ENCODE measurements at regions not wholly inside any gene's neighbourhood (a gene's known extent, or its start where the extent isn't known, plus 50 kb on each side); places are given as distances from the start of the nearest gene placed in this dataset.
A peak's percentile ranks its signal among the peaks of the same experiment; 100 is the strongest.

- no peak overlapping the region for H3K4me3 Mint-ChIP-seq (ENCODE audit: unreplicated experiment)
These were observed 438.8 kb downstream of the PMP22 start for GRCh38 chr17:14826358-14826757.

GRCh38 chr17:14818469-14818868 lies 446.7 kb downstream of the PMP22 start:
- Mint-ChIP-seq H3K4me1 (ENCODE audit: unreplicated experiment) (no peaks in the 10 kb centered on the region), H3K36me3 (ENCODE audit: unreplicated experiment) (peaks cover under 1% of the 10 kb centered on the region), H3K27ac (ENCODE audit: unreplicated experiment) (no peak overlapping the region), H3K4me3 (ENCODE audit: unreplicated experiment) (no peak overlapping the region), H3K27me3 (ENCODE audit: unreplicated experiment) (no peaks in the 10 kb centered on the region), H3K9me3 (ENCODE audit: unreplicated experiment) (peaks cover 4% of the 10 kb centered on the region)
- TF ChIP-seq CTCF (IDR thresholded peaks at IDR 0.05): no peak
- no peak for DNase-seq (ENCODE audit: extremely low spot score, unreplicated experiment)

More at GRCh38 chr17:14826358-14826757, 438.8 kb downstream of the PMP22 start:
- H3K27me3 Mint-ChIP-seq (ENCODE audit: unreplicated experiment): no peaks in the 10 kb centered on the region
- H3K27ac Mint-ChIP-seq (ENCODE audit: unreplicated experiment): no peak overlapping the region
- no peak for TF ChIP-seq CTCF (IDR thresholded peaks at IDR 0.05)
- no peak for DNase-seq (ENCODE audit: extremely low spot score, unreplicated experiment)
- peaks cover 19% of the 10 kb centered on the region for H3K9me3 Mint-ChIP-seq (ENCODE audit: unreplicated experiment)
- peaks cover 9% of the 10 kb centered on the region for H3K36me3 Mint-ChIP-seq (ENCODE audit: unreplicated experiment)
- H3K4me1 Mint-ChIP-seq (ENCODE audit: unreplicated experiment): peaks cover 7% of the 10 kb centered on the region

- no peak for DNase-seq (ENCODE audit: extremely low spot score, unreplicated experiment)
- H3K9me3 Mint-ChIP-seq (ENCODE audit: unreplicated experiment): peaks cover 15% of the 10 kb centered on the region
- no peak overlapping the region for H3K4me3 Mint-ChIP-seq (ENCODE audit: unreplicated experiment)
- no peak overlapping the region for H3K27ac Mint-ChIP-seq (ENCODE audit: unreplicated experiment)
- H3K4me1 Mint-ChIP-seq (ENCODE audit: unreplicated experiment): peaks cover 4% of the 10 kb centered on the region
- no peaks in the 10 kb centered on the region for H3K36me3 Mint-ChIP-seq (ENCODE audit: unreplicated experiment)
- TF ChIP-seq CTCF (IDR thresholded peaks at IDR 0.05): no peak
- H3K27me3 Mint-ChIP-seq (ENCODE audit: unreplicated experiment): no peaks in the 10 kb centered on the region
These were observed 450.0 kb downstream of the PMP22 start for GRCh38 chr17:14815079-14815478.

- DNase-seq (ENCODE audit: extremely low spot score, unreplicated experiment): no peak
- peaks cover 4% of the 10 kb centered on the region for H3K4me1 Mint-ChIP-seq (ENCODE audit: unreplicated experiment)
- no peaks in the 10 kb centered on the region for H3K27me3 Mint-ChIP-seq (ENCODE audit: unreplicated experiment)
- H3K9me3 Mint-ChIP-seq (ENCODE audit: unreplicated experiment): peaks cover 18% of the 10 kb centered on the region
- peak; percentile 20 for TF ChIP-seq CTCF (IDR thresholded peaks at IDR 0.05)
- H3K4me3 Mint-ChIP-seq (ENCODE audit: unreplicated experiment): no peak overlapping the region
- no peak overlapping the region for H3K27ac Mint-ChIP-seq (ENCODE audit: unreplicated experiment)
- H3K36me3 Mint-ChIP-seq (ENCODE audit: unreplicated experiment): peaks cover 2% of the 10 kb centered on the region
These were observed 451.3 kb downstream of the PMP22 start for GRCh38 chr17:14813649-14814370.

GRCh38 chr17:14808425-14808824 lies 456.7 kb downstream of the PMP22 start:
- Mint-ChIP-seq H3K4me3 (ENCODE audit: unreplicated experiment) (no peak overlapping the region), H3K36me3 (ENCODE audit: unreplicated experiment) (peaks cover 2% of the 10 kb centered on the region), H3K4me1 (ENCODE audit: unreplicated experiment) (peaks cover 19% of the 10 kb centered on the region)

More at GRCh38 chr17:14808425-14808824, 456.7 kb downstream of the PMP22 start:
- no peak for DNase-seq (ENCODE audit: extremely low spot score, unreplicated experiment)
- H3K27me3 Mint-ChIP-seq (ENCODE audit: unreplicated experiment): no peaks in the 10 kb centered on the region
- TF ChIP-seq CTCF (IDR thresholded peaks at IDR 0.05): no peak
- H3K9me3 Mint-ChIP-seq (ENCODE audit: unreplicated experiment): peaks cover 19% of the 10 kb centered on the region
- H3K27ac Mint-ChIP-seq (ENCODE audit: unreplicated experiment): no peak overlapping the region

Measured in osteocyte (in vitro differentiated cells).